ENCODE measurements at regions not wholly inside any gene's neighbourhood (a gene's known extent, or its start where the extent isn't known, plus 50 kb on each side); places are given as distances from the start of the nearest gene placed in this dataset.

DNA sequence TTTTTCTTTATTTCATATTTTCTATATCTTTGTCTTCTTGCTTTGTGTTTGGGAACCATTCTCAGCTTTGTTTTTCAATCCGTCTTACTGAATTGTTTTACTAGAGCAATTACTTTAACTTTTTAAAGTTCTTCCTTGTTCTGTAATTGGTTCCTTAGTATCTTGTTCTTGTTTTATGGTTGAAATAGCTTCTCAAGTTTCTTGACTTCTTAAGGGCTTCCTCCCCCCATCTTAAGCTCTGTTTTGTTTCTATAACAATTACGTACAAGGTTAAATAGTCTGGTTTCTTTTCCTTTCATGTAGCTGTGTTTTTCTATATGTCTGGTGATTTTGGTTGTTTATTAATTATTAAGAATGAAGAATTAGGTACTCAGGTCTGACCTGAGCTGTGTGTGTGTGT, 158.0 kb downstream of the SDHAF3 start:
- DNase-seq (ENCODE audit: low read depth in 2 of 2) = no peak

DNA sequence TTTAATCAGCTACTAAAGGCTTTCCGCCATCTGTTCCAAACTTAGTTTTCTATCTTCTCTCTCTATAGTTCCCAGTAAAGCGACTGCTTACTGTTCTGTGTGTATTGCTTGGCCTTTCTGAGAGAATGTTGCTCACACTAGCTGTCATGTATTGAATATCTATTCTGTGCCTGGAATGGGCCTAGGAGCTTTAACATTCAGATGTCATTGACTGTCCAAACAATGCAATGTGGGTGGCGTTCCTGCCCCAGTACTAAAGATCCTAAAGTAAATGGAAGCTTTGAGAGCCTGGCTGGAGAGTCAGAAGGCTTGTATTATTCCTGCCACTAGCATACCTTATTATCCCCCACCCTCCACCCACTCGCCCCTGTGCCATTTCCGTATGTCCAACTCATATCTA, 163.5 kb downstream of the SDHAF3 start:
- H3K4me2 ChIP-seq (ENCODE audit: extremely low read depth, insufficient read depth, low read length) = no peak overlapping the region
- no peak overlapping the region for H2AFZ ChIP-seq (ENCODE audit: low read length)
- TF ChIP-seq EZH2 (IDR thresholded peaks at IDR 0.05; ENCODE audit: low read length, missing control alignments) = no peak
- TF ChIP-seq, protein P1, sequence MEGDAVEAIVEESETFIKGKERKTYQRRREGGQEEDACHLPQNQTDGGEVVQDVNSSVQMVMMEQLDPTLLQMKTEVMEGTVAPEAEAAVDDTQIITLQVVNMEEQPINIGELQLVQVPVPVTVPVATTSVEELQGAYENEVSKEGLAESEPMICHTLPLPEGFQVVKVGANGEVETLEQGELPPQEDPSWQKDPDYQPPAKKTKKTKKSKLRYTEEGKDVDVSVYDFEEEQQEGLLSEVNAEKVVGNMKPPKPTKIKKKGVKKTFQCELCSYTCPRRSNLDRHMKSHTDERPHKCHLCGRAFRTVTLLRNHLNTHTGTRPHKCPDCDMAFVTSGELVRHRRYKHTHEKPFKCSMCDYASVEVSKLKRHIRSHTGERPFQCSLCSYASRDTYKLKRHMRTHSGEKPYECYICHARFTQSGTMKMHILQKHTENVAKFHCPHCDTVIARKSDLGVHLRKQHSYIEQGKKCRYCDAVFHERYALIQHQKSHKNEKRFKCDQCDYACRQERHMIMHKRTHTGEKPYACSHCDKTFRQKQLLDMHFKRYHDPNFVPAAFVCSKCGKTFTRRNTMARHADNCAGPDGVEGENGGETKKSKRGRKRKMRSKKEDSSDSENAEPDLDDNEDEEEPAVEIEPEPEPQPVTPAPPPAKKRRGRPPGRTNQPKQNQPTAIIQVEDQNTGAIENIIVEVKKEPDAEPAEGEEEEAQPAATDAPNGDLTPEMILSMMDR (conservative IDR thresholded peaks at IDR 0.05 in 1 of 2, IDR thresholded peaks at IDR 0.05 in 1 of 2; ENCODE audit: low read depth in 1 of 2, low read length in 2 of 2) = no peak
- H3K9ac ChIP-seq (ENCODE audit: insufficient read depth, low read length) = no peak overlapping the region
- no peaks in the 10 kb centered on the region for H3K9me3 ChIP-seq (ENCODE audit: control insufficient read depth, insufficient read depth, low read depth, low read length)
- no peaks in the 10 kb centered on the region for H4K20me1 ChIP-seq (ENCODE audit: control insufficient read depth, extremely low read depth, insufficient read depth, low read length)
- H3K4me1 ChIP-seq (ENCODE audit: control insufficient read depth, extremely low read depth, insufficient read depth, low read length) = no peaks in the 10 kb centered on the region
- no peak overlapping the region for H3K27ac ChIP-seq (ENCODE audit: insufficient read depth, low read length)
- no peak overlapping the region for H3K4me3 ChIP-seq (replicated peaks in 1 of 4; ENCODE audit: control extremely low read depth in 1 of 4, insufficient read depth in 1 of 4, low read depth in 3 of 4, low read length in 4 of 4)
- H3K27me3 ChIP-seq (ENCODE audit: control insufficient read depth, insufficient read depth, low read length) = no peaks in the 10 kb centered on the region
- H3K36me3 ChIP-seq (ENCODE audit: control insufficient read depth, insufficient read depth, low read length) = no peaks in the 10 kb centered on the region
- H3K79me2 ChIP-seq (ENCODE audit: control insufficient read depth, insufficient read depth, low read length) = no peaks in the 10 kb centered on the region
- DNase-seq (ENCODE audit: low read depth in 2 of 2) = no peak

More for the DNA sequence above, 158.0 kb downstream of the SDHAF3 start:
- H3K4me3 ChIP-seq (replicated peaks in 1 of 4; ENCODE audit: control extremely low read depth in 1 of 4, insufficient read depth in 1 of 4, low read depth in 3 of 4, low read length in 4 of 4) = no peak overlapping the region
- no peaks in the 10 kb centered on the region for H3K27me3 ChIP-seq (ENCODE audit: control insufficient read depth, insufficient read depth, low read length)
- no peaks in the 10 kb centered on the region for H4K20me1 ChIP-seq (ENCODE audit: control insufficient read depth, extremely low read depth, insufficient read depth, low read length)
- no peak for TF ChIP-seq EZH2 (IDR thresholded peaks at IDR 0.05; ENCODE audit: low read length, missing control alignments)
- TF ChIP-seq, protein P1 (conservative IDR thresholded peaks at IDR 0.05 in 1 of 2, IDR thresholded peaks at IDR 0.05 in 1 of 2; ENCODE audit: low read depth in 1 of 2, low read length in 2 of 2) = no peak
- no peak overlapping the region for H3K27ac ChIP-seq (ENCODE audit: insufficient read depth, low read length)
- no peak overlapping the region for H3K9ac ChIP-seq (ENCODE audit: insufficient read depth, low read length)
- no peaks in the 10 kb centered on the region for H3K36me3 ChIP-seq (ENCODE audit: control insufficient read depth, insufficient read depth, low read length)
- no peaks in the 10 kb centered on the region for H3K9me3 ChIP-seq (ENCODE audit: control insufficient read depth, insufficient read depth, low read depth, low read length)
- no peaks in the 10 kb centered on the region for H3K4me1 ChIP-seq (ENCODE audit: control insufficient read depth, extremely low read depth, insufficient read depth, low read length)
- no peaks in the 10 kb centered on the region for H3K79me2 ChIP-seq (ENCODE audit: control insufficient read depth, insufficient read depth, low read length)
- no peak overlapping the region for H2AFZ ChIP-seq (ENCODE audit: low read length)
- no peak overlapping the region for H3K4me2 ChIP-seq (ENCODE audit: extremely low read depth, insufficient read depth, low read length)

DNA sequence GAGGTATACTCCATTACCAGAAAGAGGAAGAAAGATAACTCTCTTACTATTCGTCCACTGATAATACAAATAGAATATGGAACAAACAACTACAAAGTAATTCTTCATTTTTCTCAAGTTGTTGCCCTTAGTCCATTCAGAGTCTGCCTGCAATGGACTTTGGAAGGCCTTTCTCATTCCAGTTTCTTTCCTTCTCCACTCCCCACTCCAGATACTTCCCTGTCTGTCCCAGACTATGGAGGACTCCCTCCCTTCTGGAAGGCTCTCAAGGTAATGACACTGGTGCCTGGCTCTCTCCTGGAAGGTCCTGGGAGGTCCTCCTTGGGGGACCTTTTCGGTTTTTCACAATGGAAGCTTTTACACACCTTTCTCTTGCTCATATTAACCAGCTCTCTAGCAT, 167.8 kb downstream of the SDHAF3 start:
- no peak overlapping the region for H3K4me2 ChIP-seq (ENCODE audit: extremely low read depth, insufficient read depth, low read length)
- H3K27me3 ChIP-seq (ENCODE audit: control insufficient read depth, insufficient read depth, low read length) = no peaks in the 10 kb centered on the region
- no peak for DNase-seq (ENCODE audit: low read depth in 2 of 2)
- no peaks in the 10 kb centered on the region for H3K79me2 ChIP-seq (ENCODE audit: control insufficient read depth, insufficient read depth, low read length)
- H3K9me3 ChIP-seq (ENCODE audit: control insufficient read depth, insufficient read depth, low read depth, low read length) = no peaks in the 10 kb centered on the region
- no peak overlapping the region for H3K9ac ChIP-seq (ENCODE audit: insufficient read depth, low read length)
- no peak for TF ChIP-seq EZH2 (IDR thresholded peaks at IDR 0.05; ENCODE audit: low read length, missing control alignments)
- TF ChIP-seq, protein P1 (conservative IDR thresholded peaks at IDR 0.05 in 1 of 2, IDR thresholded peaks at IDR 0.05 in 1 of 2; ENCODE audit: low read depth in 1 of 2, low read length in 2 of 2) = no peak
- H4K20me1 ChIP-seq (ENCODE audit: control insufficient read depth, extremely low read depth, insufficient read depth, low read length) = no peaks in the 10 kb centered on the region
- no peaks in the 10 kb centered on the region for H3K4me1 ChIP-seq (ENCODE audit: control insufficient read depth, extremely low read depth, insufficient read depth, low read length)
- H3K27ac ChIP-seq (ENCODE audit: insufficient read depth, low read length) = no peak overlapping the region
- H3K36me3 ChIP-seq (ENCODE audit: control insufficient read depth, insufficient read depth, low read length) = no peaks in the 10 kb centered on the region
- no peak overlapping the region for H2AFZ ChIP-seq (ENCODE audit: low read length)
- no peak overlapping the region for H3K4me3 ChIP-seq (replicated peaks in 1 of 4; ENCODE audit: control extremely low read depth in 1 of 4, insufficient read depth in 1 of 4, low read depth in 3 of 4, low read length in 4 of 4)
